Suprapubic skin (tissue), 4 donors: ENCODE measurements at regions not wholly inside any gene's neighbourhood (a gene's known extent, or its start where the extent isn't known, plus 50 kb on each side); places are given as distances from the start of the nearest gene placed in this dataset.

Experiments used
- DNase-seq, 2 donors: peaks; one replicate each; pipeline ENCODE4 v3.0.0-alpha.2; 2019; ENCODE audit warnings: low spot score in 2 of 2
- H3K27ac ChIP-seq: fragments of 200-600 bp; sonication (generic); one replicate; pipeline ENCODE4 v1.5.1; 2019
- H3K27me3 ChIP-seq: fragments of 200-600 bp; sonication (generic); one replicate; pipeline ENCODE4 v1.5.1; 2019
- H3K36me3 ChIP-seq: fragments of 200-600 bp; sonication (generic); one replicate; pipeline ENCODE4 v1.5.1; 2019
- H3K4me1 ChIP-seq: fragments of 200-600 bp; sonication (generic); one replicate; pipeline ENCODE4 v1.5.1; 2019
- H3K4me3 ChIP-seq: fragments of 200-600 bp; sonication (generic); one replicate; pipeline ENCODE4 v1.5.1; 2019; ENCODE audit warnings: mild to moderate bottlenecking
- H3K9me3 ChIP-seq: fragments of 200-600 bp; sonication (generic); one replicate; pipeline ENCODE4 v1.5.1; 2019
- CTCF ChIP-seq, 2 donors: fragments of 200-600 bp in 1 of 2; fragments of 450-650 bp in 1 of 2; sonication (generic) in 1 of 2; IDR thresholded peaks; one replicate each; pipeline ENCODE4 v1.5.1; 2016 to 2019; ENCODE audit warnings: antibody characterized with exemption in 2 of 2, mild to moderate bottlenecking in 1 of 2, moderate library complexity in 1 of 2
- EP300 ChIP-seq: sonication (generic); formaldehyde crosslinking; IDR thresholded peaks from one replicate; pipeline ENCODE4 v1.6.1; 2017; ENCODE audit warnings: antibody characterized with exemption
- POLR2A ChIP-seq, 2 donors: fragments of 450-650 bp; IDR thresholded peaks; one replicate each; pipeline ENCODE4 v1.6.1; 2017; ENCODE audit warnings: antibody characterized with exemption in 2 of 2, mild to moderate bottlenecking in 2 of 2, moderate library complexity in 2 of 2
- POLR2AphosphoS5 ChIP-seq, 3 donors: sonication (generic); formaldehyde crosslinking; IDR thresholded peaks; one replicate each; pipeline ENCODE4 v1.6.1; 2017; ENCODE audit warnings: antibody characterized with exemption in 3 of 3
- WGBS: methylation state at CpG from one replicate; pipeline ENCODE4 v1.1.5; 2018; 5-methylcytosine and 5-hydroxymethylcytosine counted together

GRCh38 chr1:69258842-69259241, 308.9 kb upstream of the LRRC7 start:
- Histone ChIP-seq H3K4me3 (no peak overlapping the region), H3K9me3 (no peaks in the 10 kb centered on the region), H3K27ac (no peak overlapping the region), H3K27me3 (no peaks in the 10 kb centered on the region), H3K36me3 (no peaks in the 10 kb centered on the region), H3K4me1 (no peaks in the 10 kb centered on the region)
- TF ChIP-seq CTCF (IDR thresholded peaks at IDR 0.05) (no peak), POLR2A (IDR thresholded peaks at IDR 0.05) (no peak), EP300 (no peak), POLR2AphosphoS5 (IDR thresholded peaks at IDR 0.05) (no peak)
- 31% methylated on average over 1 of the region's 1 CpG for WGBS
- no peak for DNase-seq

GRCh38 chr1:69263921-69264391, 303.8 kb upstream of the LRRC7 start:
- no peak overlapping the region for H3K27ac ChIP-seq
- TF ChIP-seq CTCF (IDR thresholded peaks at IDR 0.05): no peak
- TF ChIP-seq POLR2A (IDR thresholded peaks at IDR 0.05): no peak
- TF ChIP-seq POLR2AphosphoS5 (IDR thresholded peaks at IDR 0.05): no peak
- no peak for TF ChIP-seq EP300
- no peaks in the 10 kb centered on the region for H3K36me3 ChIP-seq
- 30% methylated on average over 3 of the region's 3 CpGs for WGBS
- H3K27me3 ChIP-seq: no peaks in the 10 kb centered on the region
- no peak for DNase-seq
- peaks cover 5% of the 10 kb centered on the region for H3K4me1 ChIP-seq
- H3K4me3 ChIP-seq: no peak overlapping the region
- H3K9me3 ChIP-seq: no peaks in the 10 kb centered on the region

- WGBS: 76% methylated on average over 2 of the region's 2 CpGs
- TF ChIP-seq EP300 (no peak), CTCF (IDR thresholded peaks at IDR 0.05) (no peak), POLR2AphosphoS5 (IDR thresholded peaks at IDR 0.05) (no peak), POLR2A (IDR thresholded peaks at IDR 0.05) (no peak)
- DNase-seq: no peak
Observed at GRCh38 chr1:69269491-69269890, 298.2 kb upstream of the LRRC7 start.

GRCh38 chr1:69271587-69272125, 296.1 kb upstream of the LRRC7 start:
- TF ChIP-seq CTCF (IDR thresholded peaks at IDR 0.05) (no peak), POLR2A (IDR thresholded peaks at IDR 0.05) (no peak), POLR2AphosphoS5 (IDR thresholded peaks at IDR 0.05) (no peak), EP300 (no peak)

More at GRCh38 chr1:69269491-69269890, 298.2 kb upstream of the LRRC7 start:
- Histone ChIP-seq H3K9me3 (no peaks in the 10 kb centered on the region), H3K4me1 (no peaks in the 10 kb centered on the region), H3K27ac (no peak overlapping the region), H3K36me3 (no peaks in the 10 kb centered on the region), H3K4me3 (no peak overlapping the region), H3K27me3 (no peaks in the 10 kb centered on the region)

GRCh38 chr1:69272684-69273083, 295.0 kb upstream of the LRRC7 start:
- no peaks in the 10 kb centered on the region for H3K36me3 ChIP-seq
- 95% methylated on average over 4 of the region's 4 CpGs for WGBS
- H3K4me3 ChIP-seq: no peak overlapping the region
- DNase-seq: no peak
- TF ChIP-seq POLR2AphosphoS5 (IDR thresholded peaks at IDR 0.05) (no peak), POLR2A (IDR thresholded peaks at IDR 0.05) (no peak), CTCF (IDR thresholded peaks at IDR 0.05) (no peak), EP300 (no peak)
- no peak overlapping the region for H3K27ac ChIP-seq
- no peaks in the 10 kb centered on the region for H3K9me3 ChIP-seq
- no peaks in the 10 kb centered on the region for H3K27me3 ChIP-seq
- H3K4me1 ChIP-seq: no peaks in the 10 kb centered on the region

More at GRCh38 chr1:69271587-69272125, 296.1 kb upstream of the LRRC7 start:
- 61% methylated on average over 5 of the region's 5 CpGs for WGBS
- Histone ChIP-seq H3K36me3 (no peaks in the 10 kb centered on the region), H3K4me3 (no peak overlapping the region), H3K4me1 (no peaks in the 10 kb centered on the region), H3K27me3 (no peaks in the 10 kb centered on the region), H3K9me3 (no peaks in the 10 kb centered on the region), H3K27ac (no peak overlapping the region)
- DNase-seq: no peak
